GM12878 (cell line): ENCODE measurements at regions not wholly inside any gene's neighbourhood (a gene's known extent, or its start where the extent isn't known, plus 50 kb on each side); places are given as distances from the start of the nearest gene placed in this dataset.

Source experiments
- EZH2 ChIP-seq: IDR thresholded peaks from 2 replicates; pipeline ENCODE4 v1.6.1; 2012; ENCODE audit warnings: low read depth, mild to moderate bottlenecking, control low read depth, inconsistent platforms, low read length, borderline replicate concordance; ENCODE audit not compliant: control insufficient read depth
- MYC ChIP-seq: IDR thresholded peaks from 2 replicates; pipeline ENCODE4 v1.6.1; 2011; ENCODE audit warnings: mild to moderate bottlenecking, low read length, moderate library complexity, inconsistent platforms; ENCODE audit not compliant: insufficient read depth, insufficient replicate concordance, insufficient read length, severe bottlenecking
- SMC3 ChIP-seq: IDR thresholded peaks from 2 replicates; pipeline ENCODE4 v1.6.1; 2011; ENCODE audit warnings: low read length, improper control_type of control experiment, borderline replicate concordance
- TF ChIP-seq, protein P1 (sequence below), 3 experiments: IDR thresholded peaks in 2 of 3; conservative IDR thresholded peaks in 1 of 3; 2 replicates each; pipeline ENCODE4 v1.5.1; 2011; ENCODE audit warnings: low read depth in 3 of 3, low read length in 3 of 3, mild to moderate bottlenecking in 3 of 3, control low read depth in 2 of 3, moderate library complexity in 2 of 3, inconsistent platforms in 1 of 3, mixed read lengths in 1 of 3; ENCODE audit not compliant: control insufficient read depth in 2 of 3, insufficient read depth in 1 of 3; ENCODE audit errors: extremely low read depth in 1 of 3

DNA sequence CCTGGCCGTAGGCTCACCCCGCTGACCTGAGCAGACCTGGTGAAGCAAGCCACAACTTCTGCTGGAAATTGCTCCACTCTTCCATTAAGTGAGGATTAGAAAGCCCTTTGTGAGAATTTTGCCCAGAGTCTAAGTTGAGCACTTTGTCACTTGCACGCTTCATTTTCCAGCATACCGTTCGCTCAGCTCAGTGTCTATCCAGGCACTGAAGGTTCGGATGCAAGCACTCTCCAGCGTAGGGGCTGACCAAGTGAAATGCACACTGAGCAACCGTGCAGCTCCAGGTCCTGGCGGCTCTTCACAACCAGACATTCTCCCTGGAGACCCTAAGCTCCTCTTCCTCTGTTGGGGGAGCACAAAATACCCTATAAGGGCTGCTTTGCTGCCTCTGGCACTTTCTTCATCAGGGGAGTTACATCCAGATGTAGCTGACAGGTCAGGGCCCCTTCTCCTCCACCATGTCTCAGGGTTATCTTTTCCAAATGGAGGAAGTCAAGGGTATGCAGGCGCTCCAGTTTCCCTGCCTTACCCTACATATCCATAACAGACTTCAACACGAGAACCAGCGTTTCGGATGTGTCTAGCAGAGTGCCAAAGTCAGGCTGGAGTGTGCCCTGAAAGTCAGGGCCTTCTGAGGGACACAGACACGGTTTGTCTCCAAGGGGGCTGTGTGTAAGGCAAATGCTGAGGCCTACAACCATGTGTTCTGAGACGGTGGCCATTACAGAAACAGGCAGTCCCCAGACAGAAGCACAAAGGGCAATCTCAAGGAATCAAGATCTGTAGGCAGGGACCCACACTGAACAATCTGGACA lies 146.7 kb upstream of the AFDN start:
- TF ChIP-seq, protein P1, sequence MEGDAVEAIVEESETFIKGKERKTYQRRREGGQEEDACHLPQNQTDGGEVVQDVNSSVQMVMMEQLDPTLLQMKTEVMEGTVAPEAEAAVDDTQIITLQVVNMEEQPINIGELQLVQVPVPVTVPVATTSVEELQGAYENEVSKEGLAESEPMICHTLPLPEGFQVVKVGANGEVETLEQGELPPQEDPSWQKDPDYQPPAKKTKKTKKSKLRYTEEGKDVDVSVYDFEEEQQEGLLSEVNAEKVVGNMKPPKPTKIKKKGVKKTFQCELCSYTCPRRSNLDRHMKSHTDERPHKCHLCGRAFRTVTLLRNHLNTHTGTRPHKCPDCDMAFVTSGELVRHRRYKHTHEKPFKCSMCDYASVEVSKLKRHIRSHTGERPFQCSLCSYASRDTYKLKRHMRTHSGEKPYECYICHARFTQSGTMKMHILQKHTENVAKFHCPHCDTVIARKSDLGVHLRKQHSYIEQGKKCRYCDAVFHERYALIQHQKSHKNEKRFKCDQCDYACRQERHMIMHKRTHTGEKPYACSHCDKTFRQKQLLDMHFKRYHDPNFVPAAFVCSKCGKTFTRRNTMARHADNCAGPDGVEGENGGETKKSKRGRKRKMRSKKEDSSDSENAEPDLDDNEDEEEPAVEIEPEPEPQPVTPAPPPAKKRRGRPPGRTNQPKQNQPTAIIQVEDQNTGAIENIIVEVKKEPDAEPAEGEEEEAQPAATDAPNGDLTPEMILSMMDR (IDR thresholded peaks at IDR 0.05 in 2 of 3, conservative IDR thresholded peaks at IDR 0.05 in 1 of 3; ENCODE audit: control insufficient read depth in 2 of 3, extremely low read depth in 1 of 3, insufficient read depth in 1 of 3, low read depth in 3 of 3, low read length in 3 of 3) = no peak
- no peak for TF ChIP-seq SMC3
- TF ChIP-seq EZH2 = no peak
- TF ChIP-seq MYC = no peak
